ENCODE measurements at regions not wholly inside any gene's neighbourhood (a gene's known extent, or its start where the extent isn't known, plus 50 kb on each side); places are given as distances from the start of the nearest gene placed in this dataset.

DNA sequence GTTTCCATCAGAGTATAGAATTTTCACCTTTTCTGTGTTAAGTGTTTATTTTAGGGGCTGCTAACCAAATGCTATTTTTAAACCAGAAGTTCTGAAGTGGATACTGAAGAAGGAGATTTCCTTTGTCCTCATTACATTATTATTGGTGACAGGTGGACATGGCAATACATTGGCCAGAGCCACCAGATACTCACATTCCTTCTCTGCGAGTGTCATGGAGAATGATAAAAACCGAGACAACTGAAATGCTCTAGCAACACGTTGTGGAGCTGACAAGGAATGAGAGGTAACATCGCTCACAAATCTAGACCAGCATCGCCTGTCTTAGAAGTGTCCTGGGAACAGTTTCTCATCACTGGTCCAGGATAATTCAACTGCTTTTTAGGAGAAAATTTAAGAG, 241.2 kb downstream of the IRS1 start:
- H3K4me3 ChIP-seq (ENCODE audit: low read length in 3 of 3) = no peak overlapping the region
- no peak overlapping the region for H3K27ac ChIP-seq (ENCODE audit: low read depth in 2 of 2, low read length in 2 of 2)
- TF ChIP-seq CTCF (IDR thresholded peaks at IDR 0.05; ENCODE audit: borderline replicate concordance, extremely low read depth, insufficient read depth) = no peak
- DNase-seq (no peak), FAIRE-seq (no peak)
- intact Hi-C loops (cut with DNase I) = no loop called here
- no peaks in the 10 kb centered on the region for H3K4me1 ChIP-seq (ENCODE audit: control insufficient read depth in 2 of 3, insufficient read depth in 2 of 3, low read depth in 1 of 3, low read length in 3 of 3)
- no peaks in the 10 kb centered on the region for H3K9me3 ChIP-seq (ENCODE audit: control insufficient read depth in 2 of 3, insufficient read depth in 1 of 3, low read length in 3 of 3)
- no peaks in the 10 kb centered on the region for H3K36me3 ChIP-seq (ENCODE audit: control insufficient read depth in 2 of 3, insufficient read depth in 3 of 3, low read length in 3 of 3)
- H3K27me3 ChIP-seq (ENCODE audit: control insufficient read depth, insufficient read depth, low read length) = no peaks in the 10 kb centered on the region
- no peak overlapping the region for H3K9ac ChIP-seq (ENCODE audit: low read length in 3 of 3)

DNA sequence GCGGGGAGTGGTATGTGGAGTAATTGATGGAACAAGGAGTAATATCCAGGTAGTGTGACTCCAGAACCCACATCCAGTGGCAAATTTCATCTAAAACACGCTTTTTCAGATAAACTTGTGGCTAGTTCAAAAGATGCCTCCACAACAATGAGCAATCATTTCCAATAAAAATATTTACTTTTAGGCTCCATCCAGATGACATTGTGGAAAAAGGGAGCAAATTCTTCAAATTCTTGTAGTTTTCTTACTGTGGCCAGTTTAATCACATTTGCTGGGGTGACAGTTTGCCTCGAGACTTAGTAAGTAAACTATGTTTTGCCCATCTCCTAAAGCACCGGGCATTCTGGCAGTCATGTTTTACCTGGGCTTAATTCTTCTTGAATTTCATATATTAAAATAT, 243.6 kb downstream of the IRS1 start:
- Histone ChIP-seq H3K36me3 (ENCODE audit: control insufficient read depth in 2 of 3, insufficient read depth in 3 of 3, low read length in 3 of 3) (no peaks in the 10 kb centered on the region), H3K27me3 (ENCODE audit: control insufficient read depth, insufficient read depth, low read length) (no peaks in the 10 kb centered on the region), H3K9ac (ENCODE audit: low read length in 3 of 3) (no peak overlapping the region), H3K27ac (ENCODE audit: low read depth in 2 of 2, low read length in 2 of 2) (no peak overlapping the region), H3K9me3 (ENCODE audit: control insufficient read depth in 2 of 3, insufficient read depth in 1 of 3, low read length in 3 of 3) (no peaks in the 10 kb centered on the region), H3K4me3 (ENCODE audit: low read length in 3 of 3) (no peak overlapping the region), H3K4me1 (ENCODE audit: control insufficient read depth in 2 of 3, insufficient read depth in 2 of 3, low read depth in 1 of 3, low read length in 3 of 3) (no peaks in the 10 kb centered on the region)
- DNase-seq = no peak
- intact Hi-C loops (cut with DNase I) = no loop called here
- no peak for TF ChIP-seq CTCF (IDR thresholded peaks at IDR 0.05; ENCODE audit: borderline replicate concordance, extremely low read depth, insufficient read depth)
- FAIRE-seq = no peak

GRCh38 chr2:226554701-226555100, 244.9 kb downstream of the IRS1 start:
- FAIRE-seq = no peak
- no peak for TF ChIP-seq CTCF (IDR thresholded peaks at IDR 0.05; ENCODE audit: borderline replicate concordance, extremely low read depth, insufficient read depth)
- intact Hi-C loops (cut with DNase I) = no loop called here
- H3K9me3 ChIP-seq (ENCODE audit: control insufficient read depth in 2 of 3, insufficient read depth in 1 of 3, low read length in 3 of 3) = no peaks in the 10 kb centered on the region
- H3K9ac ChIP-seq (ENCODE audit: low read length in 3 of 3) = no peak overlapping the region
- no peaks in the 10 kb centered on the region for H3K36me3 ChIP-seq (ENCODE audit: control insufficient read depth in 2 of 3, insufficient read depth in 3 of 3, low read length in 3 of 3)
- no peaks in the 10 kb centered on the region for H3K27me3 ChIP-seq (ENCODE audit: control insufficient read depth, insufficient read depth, low read length)
- H3K27ac ChIP-seq (ENCODE audit: low read depth in 2 of 2, low read length in 2 of 2) = no peak overlapping the region
- DNase-seq = no peak
- no peaks in the 10 kb centered on the region for H3K4me1 ChIP-seq (ENCODE audit: control insufficient read depth in 2 of 3, insufficient read depth in 2 of 3, low read depth in 1 of 3, low read length in 3 of 3)
- H3K4me3 ChIP-seq (ENCODE audit: low read length in 3 of 3) = no peak overlapping the region

DNA sequence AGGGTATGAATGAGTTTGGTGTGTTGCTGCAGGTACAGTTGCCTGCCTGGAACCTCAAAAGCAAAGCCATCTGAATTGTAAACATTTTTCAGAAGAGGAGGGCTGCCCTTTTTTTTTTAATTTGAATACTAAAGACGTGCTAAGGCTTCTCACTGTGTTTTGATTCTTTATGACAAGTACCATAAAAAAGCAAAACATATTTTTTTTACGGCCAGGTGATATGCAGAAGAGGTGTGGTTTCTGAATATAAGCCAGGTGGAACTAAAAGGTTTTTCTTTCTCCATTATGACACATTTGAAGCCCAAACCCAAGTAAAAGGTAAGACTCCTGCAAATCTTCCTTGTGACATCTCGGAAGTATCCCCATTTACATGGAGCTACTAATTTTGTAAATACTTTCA, 246.3 kb downstream of the IRS1 start:
- no peak for DNase-seq
- Histone ChIP-seq H3K27me3 (ENCODE audit: control insufficient read depth, insufficient read depth, low read length) (no peaks in the 10 kb centered on the region), H3K9ac (ENCODE audit: low read length in 3 of 3) (no peak overlapping the region), H3K4me3 (ENCODE audit: low read length in 3 of 3) (no peak overlapping the region), H3K4me1 (ENCODE audit: control insufficient read depth in 2 of 3, insufficient read depth in 2 of 3, low read depth in 1 of 3, low read length in 3 of 3) (no peaks in the 10 kb centered on the region), H3K36me3 (ENCODE audit: control insufficient read depth in 2 of 3, insufficient read depth in 3 of 3, low read length in 3 of 3) (no peaks in the 10 kb centered on the region), H3K27ac (ENCODE audit: low read depth in 2 of 2, low read length in 2 of 2) (no peak overlapping the region), H3K9me3 (ENCODE audit: control insufficient read depth in 2 of 3, insufficient read depth in 1 of 3, low read length in 3 of 3) (no peaks in the 10 kb centered on the region)
- no peak for TF ChIP-seq CTCF (IDR thresholded peaks at IDR 0.05; ENCODE audit: borderline replicate concordance, extremely low read depth, insufficient read depth)
- intact Hi-C loops (cut with DNase I) = no loop called here
- no peak for FAIRE-seq
